ENCODE measurements at regions not wholly inside any gene's neighbourhood (a gene's known extent, or its start where the extent isn't known, plus 50 kb on each side); places are given as distances from the start of the nearest gene placed in this dataset.

- TF ChIP-seq CTCF (IDR thresholded peaks at IDR 0.05) (no peak), POLR2A (IDR thresholded peaks at IDR 0.05) (no peak)
Measured at GRCh38 chr16:26567356-26567755, 499.4 kb upstream of the C16orf82 start.
